ENCODE measurements at regions not wholly inside any gene's neighbourhood (a gene's known extent, or its start where the extent isn't known, plus 50 kb on each side); places are given as distances from the start of the nearest gene placed in this dataset.

GRCh38 chr4:152112190-152112589 is 351.4 kb upstream of the GATB start:
- DNase-seq (ENCODE audit: low spot score), result no peak

DNA sequence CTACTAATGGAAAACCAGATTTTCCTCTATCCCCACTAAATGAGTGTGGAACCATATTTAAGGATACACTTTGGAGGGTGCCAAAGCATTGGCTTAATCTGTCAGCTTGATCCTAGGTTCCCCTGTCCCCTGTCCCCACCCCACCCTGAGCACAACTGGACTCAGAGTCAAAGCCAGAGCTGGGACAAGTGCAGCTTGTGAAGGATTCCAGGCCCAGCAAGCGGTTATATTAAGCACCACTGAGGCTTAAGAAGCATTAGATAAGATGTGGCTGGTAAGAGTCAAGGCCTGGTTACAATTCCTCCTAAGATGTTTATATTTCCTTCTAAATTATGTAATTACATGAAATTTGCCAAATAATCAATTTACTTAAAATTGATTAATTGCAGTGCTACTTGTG is 350.0 kb upstream of the GATB start:
- DNase-seq (ENCODE audit: low spot score), result no peak

- no peak for DNase-seq (ENCODE audit: low spot score)
These were observed 349.0 kb upstream of the GATB start for GRCh38 chr4:152109531-152110509.

- DNase-seq (ENCODE audit: low spot score), result no peak
These were observed 347.1 kb upstream of the GATB start for GRCh38 chr4:152107736-152108500.

- DNase-seq (ENCODE audit: low spot score), result no peak
These were observed 346.0 kb upstream of the GATB start for GRCh38 chr4:152106781-152107321.

GRCh38 chr4:152106113-152106763 is 345.4 kb upstream of the GATB start:
- DNase-seq (ENCODE audit: low spot score), result peak; percentile 27

- no peak for DNase-seq (ENCODE audit: low spot score)
These were observed 344.1 kb upstream of the GATB start for GRCh38 chr4:152104901-152105357.

DNA sequence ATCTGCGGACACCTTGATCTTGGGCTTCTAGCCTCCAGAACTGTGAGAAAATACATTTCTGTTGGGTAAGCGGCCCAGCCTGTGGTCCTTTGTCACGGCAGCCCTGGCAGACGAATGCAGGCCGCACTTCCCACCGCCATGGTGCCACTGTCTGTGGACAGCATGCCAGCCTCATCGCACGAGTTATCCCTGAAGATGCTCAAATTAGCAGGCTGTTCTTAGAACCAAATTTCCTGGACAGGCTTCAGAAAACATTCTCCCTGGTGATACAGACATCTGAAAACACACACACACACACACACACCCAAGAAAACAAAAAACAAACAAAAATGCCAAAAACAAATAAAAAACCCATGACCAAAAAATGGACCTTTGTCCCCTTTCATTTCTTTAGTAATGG is 343.5 kb upstream of the GATB start:
- no peak for DNase-seq (ENCODE audit: low spot score)

DNA sequence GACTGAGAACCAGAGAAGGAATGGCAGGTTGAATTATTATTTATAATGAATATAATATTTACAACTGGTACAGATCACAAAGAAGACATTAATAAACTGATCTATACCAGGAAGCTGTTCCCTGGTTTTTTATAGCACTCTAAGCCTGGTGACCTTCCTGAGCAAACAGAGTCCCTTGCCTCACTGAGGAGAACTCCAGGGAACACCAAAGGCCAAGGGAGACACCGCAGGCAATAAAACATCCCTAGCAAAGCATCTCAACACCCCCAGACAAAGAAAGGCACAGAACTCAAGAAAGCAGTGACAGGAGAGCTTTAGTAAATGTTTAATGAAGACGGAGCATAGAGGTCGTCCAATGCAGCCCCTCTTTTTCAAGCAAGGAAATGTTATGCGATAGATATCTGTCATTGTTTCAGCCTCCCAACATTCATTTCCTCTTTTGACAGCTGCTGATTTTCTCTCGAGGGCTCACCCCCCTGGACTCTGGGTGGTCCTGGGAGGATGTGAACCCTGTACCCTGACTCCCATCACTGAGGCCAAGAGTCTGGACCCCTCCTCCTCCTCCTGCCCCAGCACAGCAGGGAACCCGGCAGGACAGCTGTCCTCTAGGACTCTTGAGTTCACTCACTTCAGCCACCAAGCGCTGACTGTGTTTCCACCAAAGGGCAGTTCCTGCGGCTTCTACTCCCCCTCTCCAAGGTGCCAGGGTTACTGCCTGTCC is 342.5 kb upstream of the GATB start:
- DNase-seq (ENCODE audit: low spot score), result no peak

- no peak for DNase-seq (ENCODE audit: low spot score)
These were observed 341.7 kb upstream of the GATB start for GRCh38 chr4:152102436-152103000.

DNA sequence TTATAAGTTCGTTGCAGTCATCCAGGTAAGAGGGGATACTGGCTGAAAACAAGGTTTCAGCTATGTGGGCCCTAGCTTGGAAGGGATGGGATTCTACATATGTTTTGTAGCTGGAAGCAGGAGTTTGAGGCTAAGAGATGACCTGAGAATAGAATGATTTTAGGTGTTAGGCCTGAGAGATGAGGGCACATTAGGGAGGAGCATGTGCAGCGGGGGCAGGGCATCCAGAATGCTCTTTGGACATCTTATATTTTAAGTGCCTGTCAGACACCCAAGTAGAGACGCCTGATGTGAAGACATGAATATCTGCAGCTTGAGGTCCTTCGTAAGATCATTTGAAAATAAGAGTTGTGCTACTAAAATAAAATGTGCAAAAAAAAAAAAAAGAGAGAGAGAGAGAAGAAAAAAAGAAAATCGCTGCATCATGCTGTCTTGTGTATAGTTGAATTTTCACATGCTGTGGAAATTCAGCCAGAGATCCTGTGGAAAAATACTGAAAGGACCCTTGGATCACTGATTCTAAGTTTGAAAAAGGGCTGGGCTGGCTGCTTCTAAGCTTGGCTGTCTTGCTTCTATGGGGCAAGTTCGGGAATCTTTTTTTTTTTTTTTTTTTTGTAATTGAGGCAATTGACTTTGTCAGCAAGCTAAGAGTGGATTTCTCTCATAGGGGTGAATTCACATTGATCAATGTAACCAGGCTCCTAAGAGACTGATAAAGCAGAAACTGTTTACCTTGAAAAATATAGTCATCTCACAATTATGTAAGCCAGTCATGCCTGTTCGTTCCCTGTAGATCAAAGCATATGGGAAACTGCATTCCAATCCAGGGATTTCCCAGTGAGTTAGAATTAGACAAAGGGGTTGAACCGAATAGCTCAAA is 341.0 kb upstream of the GATB start:
- no peak for DNase-seq (ENCODE audit: low spot score)

DNA sequence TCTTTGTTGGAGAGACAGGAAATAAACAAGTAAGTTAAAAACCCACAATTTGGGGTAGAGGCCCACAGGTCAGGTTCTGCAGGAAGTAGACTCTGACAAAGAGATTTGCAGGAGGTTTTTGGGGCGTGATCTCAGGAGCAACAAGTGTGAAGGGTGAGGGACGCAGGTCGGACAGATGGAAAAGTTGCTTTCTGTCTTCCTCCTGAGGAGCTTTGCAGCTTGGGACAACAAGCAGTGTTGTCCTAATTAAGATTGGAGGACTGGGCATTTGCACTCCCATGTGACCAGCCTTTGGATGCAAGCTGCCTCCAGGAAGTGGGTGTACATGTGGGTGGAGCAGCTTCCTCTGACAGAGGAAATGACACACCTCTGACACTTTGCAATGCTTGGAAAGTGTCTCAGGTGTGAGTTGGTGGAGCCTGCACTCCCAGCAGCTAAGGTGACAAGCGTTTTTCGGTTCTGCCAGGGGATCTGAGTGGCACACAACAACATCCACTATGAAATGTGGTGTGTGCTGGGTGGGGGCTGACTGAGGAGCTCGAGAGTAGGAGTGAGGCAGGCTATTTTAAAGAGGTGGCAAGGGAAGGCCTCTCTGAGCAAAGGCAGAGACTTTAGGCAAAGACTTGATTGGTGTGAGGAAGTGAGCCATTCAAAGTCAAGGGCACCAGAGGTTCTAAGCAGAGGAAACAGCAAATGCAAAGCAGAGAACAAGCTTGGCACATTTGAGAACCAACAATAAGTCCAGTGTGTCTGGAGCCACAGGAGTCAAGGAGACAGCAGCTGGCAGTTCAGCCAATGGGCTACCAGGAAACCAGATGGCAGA is 339.8 kb upstream of the GATB start:
- DNase-seq (ENCODE audit: low spot score), result peak; percentile 88

DNA sequence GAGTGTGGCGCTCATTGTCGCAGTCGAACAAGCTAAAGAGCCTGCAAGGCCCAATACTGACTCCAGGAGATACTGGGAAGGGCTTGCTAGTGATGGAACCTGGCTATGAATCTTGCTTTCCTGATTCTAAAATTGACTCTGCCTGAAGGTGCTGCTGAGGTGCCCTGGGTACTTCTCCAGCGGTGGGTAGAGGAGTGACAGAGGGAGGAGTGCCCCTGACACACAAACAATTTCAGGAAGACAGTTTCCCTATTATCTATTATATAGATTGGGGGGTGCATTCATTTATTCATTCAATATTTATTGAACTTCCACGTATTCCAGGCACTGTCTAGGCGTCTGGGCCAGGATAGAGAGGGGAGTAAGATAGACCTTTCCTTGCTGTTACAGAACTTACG is 339.2 kb upstream of the GATB start:
- DNase-seq (ENCODE audit: low spot score), result no peak

DNA sequence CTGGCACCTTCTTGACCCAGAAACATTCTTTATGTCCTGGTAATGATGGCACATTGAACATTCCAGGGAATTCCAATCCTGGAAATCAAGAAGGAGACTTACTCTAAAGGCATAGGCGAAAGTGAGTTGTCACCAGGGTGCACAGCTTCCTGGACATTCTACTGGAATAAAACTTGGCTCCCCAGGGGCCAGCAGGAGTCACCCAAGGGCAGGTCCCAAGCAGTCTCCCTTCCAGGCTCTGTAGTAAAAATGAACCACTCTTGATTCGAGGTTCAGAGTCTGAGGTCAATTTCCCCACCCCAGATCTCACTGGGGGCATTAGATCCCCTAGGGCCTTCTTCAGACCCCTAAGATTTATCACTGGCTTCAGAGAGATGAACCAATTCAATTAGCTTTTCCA is 338.7 kb upstream of the GATB start:
- DNase-seq (ENCODE audit: low spot score), result no peak

- no peak for DNase-seq (ENCODE audit: low spot score)
These were observed 338.2 kb upstream of the GATB start for GRCh38 chr4:152099061-152099425.

DNA sequence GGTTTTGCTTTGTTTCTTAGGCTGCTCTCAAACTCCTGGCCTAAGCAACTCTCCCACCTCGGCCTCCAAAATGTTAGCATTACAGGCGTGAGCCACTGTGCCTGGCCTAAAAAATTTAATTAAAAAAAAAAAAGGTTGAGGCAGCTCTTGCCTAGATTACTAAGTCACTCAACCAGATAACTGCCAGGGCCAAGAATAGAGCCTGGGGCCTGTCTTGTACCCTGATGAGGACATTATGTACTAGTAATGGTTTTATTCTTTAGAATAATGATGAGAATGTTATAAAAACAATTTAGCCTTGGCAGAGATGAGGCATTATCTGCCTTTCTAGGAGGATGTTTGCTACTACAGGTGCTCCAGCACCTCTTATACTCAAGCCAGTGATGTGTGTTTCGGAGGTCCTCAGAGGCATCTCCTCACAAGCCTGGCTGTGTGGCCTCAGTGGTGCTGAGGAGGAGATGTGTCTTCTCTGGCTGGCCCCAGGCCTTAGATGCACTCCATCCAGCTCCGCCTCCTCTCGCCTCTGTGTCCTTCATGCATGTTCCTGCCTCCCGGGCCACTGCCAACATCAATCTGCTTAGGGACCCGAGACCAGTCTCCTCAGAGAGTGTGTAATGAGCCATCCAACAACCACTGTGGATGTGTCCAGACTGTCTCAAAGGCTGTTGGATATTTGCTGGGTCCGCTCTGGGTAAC is 337.7 kb upstream of the GATB start:
- DNase-seq (ENCODE audit: low spot score), result no peak

GRCh38 chr4:152097371-152097770 is 336.6 kb upstream of the GATB start:
- DNase-seq (ENCODE audit: low spot score), result no peak

DNA sequence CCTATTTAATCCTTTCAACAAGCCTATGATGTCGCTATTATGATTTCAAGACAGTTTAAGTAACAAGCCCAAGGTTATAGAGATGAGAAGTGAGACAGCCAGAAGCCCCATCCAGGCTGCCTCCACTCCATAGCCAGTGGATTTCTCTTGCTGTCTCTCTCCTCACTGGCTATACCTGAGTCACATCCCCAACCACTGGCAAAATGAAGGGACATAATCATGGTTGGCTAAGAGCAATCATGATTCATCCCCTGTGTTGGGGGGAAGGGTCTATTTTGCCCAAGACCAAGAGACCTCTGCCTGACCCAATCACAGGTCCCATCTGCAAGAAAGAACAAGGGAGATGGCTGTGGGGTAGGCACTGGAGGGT is 334.9 kb upstream of the GATB start:
- DNase-seq (ENCODE audit: low spot score), result no peak

All from CD4-positive, alpha-beta T cell treated with Interleukin-2 at 100 ng/mL for 4 hours (primary cell).